MM.1S (cell line): ENCODE measurements at regions not wholly inside any gene's neighbourhood (a gene's known extent, or its start where the extent isn't known, plus 50 kb on each side); places are given as distances from the start of the nearest gene placed in this dataset.

Source experiments
- DNase-seq: peaks from one replicate; pipeline ENCODE4 v3.0.0-alpha.2; 2015
- H2AFZ ChIP-seq: fragments of 300-600 bp; sonication (generic); 2 replicates; pipeline ENCODE4 v1.6.0; 2016; ENCODE audit warnings: antibody characterized with exemption, low read length
- H3F3A ChIP-seq: fragments of 300-600 bp; sonication (generic); 2 replicates; pipeline ENCODE4 v1.6.1; 2016; ENCODE audit warnings: mild to moderate bottlenecking, antibody characterized with exemption, low read length, moderate library complexity, mixed read lengths; ENCODE audit not compliant: insufficient read depth
- H3K27ac ChIP-seq: fragments of 300-600 bp; sonication (generic); 2 replicates; pipeline ENCODE4 v1.5.1; 2016; ENCODE audit warnings: mild to moderate bottlenecking, low read length
- H3K27me3 ChIP-seq: fragments of 300-600 bp; sonication (generic); replicated peaks from 2 replicates; pipeline ENCODE4 v1.6.0; 2016; ENCODE audit warnings: low read length; ENCODE audit not compliant: insufficient read depth
- H3K36me3 ChIP-seq: fragments of 300-600 bp; sonication (generic); replicated peaks from 2 replicates; pipeline ENCODE4 v1.6.1; 2016; ENCODE audit warnings: mild to moderate bottlenecking, low read length, mixed read lengths; ENCODE audit not compliant: insufficient read depth
- H3K4me1 ChIP-seq: fragments of 300-600 bp; sonication (generic); 2 replicates; pipeline ENCODE4 v1.6.1; 2016; ENCODE audit warnings: low read length, mixed read lengths
- H3K4me2 ChIP-seq: fragments of 300-600 bp; sonication (generic); 2 replicates; pipeline ENCODE4 v1.6.0; 2016; ENCODE audit warnings: low read depth, low read length
- H3K4me3 ChIP-seq: fragments of 300-600 bp; sonication (generic); 2 replicates; pipeline ENCODE4 v1.5.1; 2016; ENCODE audit warnings: low read length, mixed read lengths
- H3K79me2 ChIP-seq: fragments of 300-600 bp; sonication (generic); 2 replicates; pipeline ENCODE4 v1.6.1; 2016; ENCODE audit warnings: mixed run types, low read length, mixed read lengths
- H3K9ac ChIP-seq: fragments of 300-600 bp; sonication (generic); 2 replicates; pipeline ENCODE4 v1.6.1; 2016; ENCODE audit warnings: low read length, mixed read lengths
- H3K9me2 ChIP-seq: fragments of 300-600 bp; sonication (generic); replicated peaks from 2 replicates; pipeline ENCODE4 v1.6.1; 2016; ENCODE audit warnings: mild to moderate bottlenecking, low read length, mixed read lengths; ENCODE audit not compliant: insufficient read depth
- H3K9me3 ChIP-seq: fragments of 300-600 bp; sonication (generic); replicated peaks from 2 replicates; pipeline ENCODE4 v1.6.1; 2016; ENCODE audit warnings: mild to moderate bottlenecking, low read length, mixed read lengths; ENCODE audit not compliant: insufficient read depth
- H4K20me1 ChIP-seq: fragments of 300-600 bp; sonication (generic); 2 replicates; pipeline ENCODE4 v1.6.1; 2016; ENCODE audit warnings: mild to moderate bottlenecking, low read length, moderate library complexity, mixed read lengths; ENCODE audit not compliant: insufficient read depth
- EZH2 ChIP-seq: fragments of 300-600 bp; sonication (generic); optimal IDR thresholded peaks from 2 replicates; pipeline ENCODE3; 2017; ENCODE audit warnings: low read depth, mild to moderate bottlenecking, antibody characterized with exemption, low read length, mixed read lengths
- EZH2phosphoT487 ChIP-seq: fragments of 300-600 bp; sonication (generic); IDR thresholded peaks from 2 replicates; pipeline ENCODE4 v1.6.1; 2018; ENCODE audit warnings: antibody characterized with exemption, low read length
- TF ChIP-seq, protein P1 (sequence below): fragments of 300-600 bp; sonication (generic); IDR thresholded peaks from 2 replicates; pipeline ENCODE4 v1.5.1; 2016; ENCODE audit warnings: antibody characterized with exemption, low read length, mixed read lengths

DNA sequence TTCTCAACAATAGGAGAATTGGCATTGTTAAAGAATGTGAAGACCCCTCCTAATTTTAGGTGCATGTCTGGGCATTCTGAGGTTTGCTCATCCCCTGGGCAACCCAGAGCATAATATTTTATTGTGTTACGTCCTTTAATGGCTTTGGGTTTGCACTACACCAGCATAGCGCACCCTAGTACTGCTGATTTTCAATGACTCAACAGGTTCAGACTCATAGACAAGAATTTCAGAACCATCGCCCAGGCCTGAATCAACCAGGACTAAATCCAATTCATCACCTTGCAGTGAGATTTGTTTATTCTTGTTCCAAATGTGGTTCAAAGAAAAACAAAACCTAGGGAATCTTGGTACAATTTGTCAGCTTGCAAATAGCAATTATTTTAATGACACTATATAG is 137.8 kb upstream of the PHACTR1 start:
- Histone ChIP-seq H3K4me2 (no peak overlapping the region), H3K36me3 (no peaks in the 10 kb centered on the region), H4K20me1 (no peaks in the 10 kb centered on the region), H3K27me3 (no peaks in the 10 kb centered on the region), H2AFZ (no peak overlapping the region), H3K4me1 (no peaks in the 10 kb centered on the region), H3K9me3 (no peaks in the 10 kb centered on the region), H3K27ac (no peak overlapping the region), H3F3A (no peaks in the 10 kb centered on the region), H3K9ac (no peak overlapping the region), H3K9me2 (no peaks in the 10 kb centered on the region), H3K79me2 (no peaks in the 10 kb centered on the region), H3K4me3 (no peak overlapping the region)
- TF ChIP-seq EZH2phosphoT487 (no peak), EZH2 (no peak)
- TF ChIP-seq, protein P1, sequence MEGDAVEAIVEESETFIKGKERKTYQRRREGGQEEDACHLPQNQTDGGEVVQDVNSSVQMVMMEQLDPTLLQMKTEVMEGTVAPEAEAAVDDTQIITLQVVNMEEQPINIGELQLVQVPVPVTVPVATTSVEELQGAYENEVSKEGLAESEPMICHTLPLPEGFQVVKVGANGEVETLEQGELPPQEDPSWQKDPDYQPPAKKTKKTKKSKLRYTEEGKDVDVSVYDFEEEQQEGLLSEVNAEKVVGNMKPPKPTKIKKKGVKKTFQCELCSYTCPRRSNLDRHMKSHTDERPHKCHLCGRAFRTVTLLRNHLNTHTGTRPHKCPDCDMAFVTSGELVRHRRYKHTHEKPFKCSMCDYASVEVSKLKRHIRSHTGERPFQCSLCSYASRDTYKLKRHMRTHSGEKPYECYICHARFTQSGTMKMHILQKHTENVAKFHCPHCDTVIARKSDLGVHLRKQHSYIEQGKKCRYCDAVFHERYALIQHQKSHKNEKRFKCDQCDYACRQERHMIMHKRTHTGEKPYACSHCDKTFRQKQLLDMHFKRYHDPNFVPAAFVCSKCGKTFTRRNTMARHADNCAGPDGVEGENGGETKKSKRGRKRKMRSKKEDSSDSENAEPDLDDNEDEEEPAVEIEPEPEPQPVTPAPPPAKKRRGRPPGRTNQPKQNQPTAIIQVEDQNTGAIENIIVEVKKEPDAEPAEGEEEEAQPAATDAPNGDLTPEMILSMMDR, result no peak
- no peak for DNase-seq

DNA sequence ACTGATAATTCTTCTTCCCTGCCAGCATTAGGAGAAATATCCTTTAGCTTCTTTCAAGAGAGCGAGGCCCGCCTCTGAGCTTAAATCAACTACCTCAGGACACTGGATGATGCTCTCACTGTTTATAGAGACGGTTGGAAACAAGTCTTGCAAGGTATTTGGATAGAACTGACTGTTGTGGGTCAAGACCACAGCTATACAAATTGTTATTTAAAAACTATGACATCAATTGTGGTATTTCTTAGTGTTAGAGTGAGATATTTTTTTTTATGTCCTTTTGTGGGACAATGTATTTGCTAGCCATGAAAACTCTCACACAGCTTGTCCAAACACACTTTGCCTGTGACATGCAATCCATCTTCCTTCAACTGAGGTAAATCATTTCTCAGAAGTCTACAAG is 136.3 kb upstream of the PHACTR1 start:
- H3K4me3 ChIP-seq, result no peak overlapping the region
- no peak for TF ChIP-seq EZH2
- TF ChIP-seq EZH2phosphoT487, result no peak
- TF ChIP-seq, protein P1, result no peak
- no peak overlapping the region for H3K4me2 ChIP-seq
- H3K79me2 ChIP-seq, result no peaks in the 10 kb centered on the region
- no peak overlapping the region for H3K9ac ChIP-seq
- H3K9me2 ChIP-seq, result no peaks in the 10 kb centered on the region
- H3K36me3 ChIP-seq, result no peaks in the 10 kb centered on the region
- H3K9me3 ChIP-seq, result no peaks in the 10 kb centered on the region
- no peaks in the 10 kb centered on the region for H3F3A ChIP-seq
- H3K27me3 ChIP-seq, result no peaks in the 10 kb centered on the region
- no peak overlapping the region for H3K27ac ChIP-seq
- H4K20me1 ChIP-seq, result no peaks in the 10 kb centered on the region
- no peak for DNase-seq
- H2AFZ ChIP-seq, result no peak overlapping the region
- H3K4me1 ChIP-seq, result no peaks in the 10 kb centered on the region

DNA sequence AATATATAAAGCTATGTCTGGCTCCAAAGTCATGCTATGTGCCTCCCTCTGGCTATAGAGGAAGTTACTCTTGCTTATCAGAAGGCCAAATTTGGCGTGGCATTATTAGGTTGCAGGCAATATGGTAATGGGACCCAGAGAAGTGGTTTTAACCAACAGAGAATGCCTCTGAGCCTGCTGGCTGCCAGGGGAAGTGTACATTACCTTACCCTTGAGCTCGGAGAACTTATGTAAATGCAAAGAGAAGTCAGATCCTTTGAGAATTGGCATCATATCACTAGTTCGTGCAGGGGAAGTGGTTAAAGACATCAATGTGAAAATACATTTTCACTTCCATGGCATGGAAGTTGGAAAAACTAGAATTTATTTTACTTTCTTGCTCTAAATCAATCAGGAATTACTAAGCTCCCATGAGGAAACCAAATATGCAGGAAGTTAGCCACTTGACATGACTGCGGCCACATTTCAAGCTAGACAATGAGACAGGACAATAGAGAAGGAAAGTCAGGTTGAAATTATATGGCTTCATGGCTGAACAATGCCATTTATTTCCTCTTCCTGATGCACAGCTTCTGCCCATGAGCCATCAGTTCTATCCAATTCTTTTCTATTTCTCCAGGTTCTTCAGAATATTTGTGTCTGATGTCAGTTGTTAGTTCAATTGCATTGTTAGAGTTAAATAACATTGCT is 134.0 kb upstream of the PHACTR1 start:
- Histone ChIP-seq H3K4me1 (no peaks in the 10 kb centered on the region), H2AFZ (no peak overlapping the region), H3K9me3 (no peaks in the 10 kb centered on the region), H3F3A (no peaks in the 10 kb centered on the region), H3K36me3 (no peaks in the 10 kb centered on the region), H3K9me2 (no peaks in the 10 kb centered on the region), H4K20me1 (no peaks in the 10 kb centered on the region), H3K4me3 (no peak overlapping the region), H3K27ac (no peak overlapping the region), H3K4me2 (no peak overlapping the region), H3K27me3 (no peaks in the 10 kb centered on the region), H3K9ac (no peak overlapping the region), H3K79me2 (no peaks in the 10 kb centered on the region)
- TF ChIP-seq EZH2phosphoT487 (no peak), EZH2 (no peak)
- TF ChIP-seq, protein P1, result no peak
- no peak for DNase-seq
